SK-N-DZ (cell line): ENCODE measurements at regions not wholly inside any gene's neighbourhood (a gene's known extent, or its start where the extent isn't known, plus 50 kb on each side); places are given as distances from the start of the nearest gene placed in this dataset.

Experiments used
- small RNA-seq, 2 experiments: library from RNA; depleted of rRNA; stranded (forward); fragments of <200 nt; gene quantifications; one replicate each; pipeline ENCODE3, GENCODE V24; 2014

Small RNAs in the stretch of these regions (small RNA-seq; reads per million reads assigned to genes)
- 0 to 0.04 reads per million in 2 experiments for gene RN7SL636P
